K562 (cell line): ENCODE measurements at regions not wholly inside any gene's neighbourhood (a gene's known extent, or its start where the extent isn't known, plus 50 kb on each side); places are given as distances from the start of the nearest gene placed in this dataset.

ENCODE experiments used
- ATAC-seq: fragments of 200-7000 bp; cut with Tn5 transposase; 3 replicates; pipeline ENCODE4 v1.9.1; 2020; ENCODE audit warnings: moderate library complexity
- BruUV-seq: library from RNA; stranded (reverse); fragments of 400-500 nt; replicated peaks from 2 replicates; lab custom pipeline; 2021; lab: Mats Ljungman, UMichigan
- CTCF ChIA-PET: fragments of 300-600 bp; formaldehyde crosslinking; extraction: SDS; loops from one replicate; lab custom pipeline; 2021; ENCODE audit warnings: low intra/inter-chr PET ratio; lab: Yijun Ruan, JAX
- POLR2A ChIA-PET: fragments of 300-600, 350-650 bp; sonication (Branson Sonifier 250); formaldehyde crosslinking; extraction: SDS; loops from one replicate; lab custom pipeline; 2021; ENCODE audit warnings: antibody characterized with exemption, inconsistent platforms; lab: Yijun Ruan, JAX
- DNase-seq, 4 experiments: peaks; one replicate each; pipeline versions ENCODE4 v3.0.0 to v3.0.0-alpha.2; 2011 to 2018; ENCODE audit warnings: low spot score in 3 of 4, mixed read lengths in 3 of 4; ENCODE audit errors: extremely low read depth in 1 of 4
- FAIRE-seq: peaks from 2 replicates; lab custom pipeline; 2011; peaks lifted over from hg19 to GRCh38; lab: Jason Lieb, UNC
- H2AFZ ChIP-seq: 2 replicates; pipeline ENCODE4 v1.6.0; 2011; ENCODE audit warnings: low read depth, low read length, control low read depth, inconsistent platforms
- H3K27ac ChIP-seq: fragments of 200-600 bp; 3 replicates; pipeline ENCODE4 v1.8.0; 2011; ENCODE audit warnings: low read depth, mild to moderate bottlenecking, control low read depth, inconsistent platforms, low read length, moderate library complexity, mixed read lengths; ENCODE audit errors: extremely low read depth
- H3K27me3 ChIP-seq, 2 experiments: fragments of 300-600 bp in 1 of 2; 2 replicates in 1 of 2; 3 replicates in 1 of 2; pipeline versions ENCODE4 v1.6.0 to v1.8.0; 2011; ENCODE audit warnings: inconsistent platforms in 2 of 2, low read length in 2 of 2, mild to moderate bottlenecking in 1 of 2, mixed read lengths in 1 of 2, moderate library complexity in 1 of 2; ENCODE audit not compliant: control insufficient read depth in 2 of 2, insufficient read depth in 2 of 2
- H3K36me3 ChIP-seq: fragments of 300-600 bp; 3 replicates; pipeline ENCODE4 v1.8.0; 2011; ENCODE audit warnings: mild to moderate bottlenecking, low read length, inconsistent platforms; ENCODE audit not compliant: control insufficient read depth, insufficient read depth
- H3K4me1 ChIP-seq, 2 experiments: fragments of 200-600 bp in 1 of 2; replicated peaks in 1 of 2; 2 replicates in 1 of 2; 3 replicates in 1 of 2; pipeline versions ENCODE4 v1.5.1 to v1.8.0; 2011; ENCODE audit warnings: inconsistent platforms in 2 of 2, low read length in 2 of 2, mild to moderate bottlenecking in 1 of 2, mixed read lengths in 1 of 2, moderate library complexity in 1 of 2; ENCODE audit not compliant: control insufficient read depth in 2 of 2, insufficient read depth in 2 of 2
- H3K4me2 ChIP-seq: 2 replicates; pipeline ENCODE4 v1.6.1; 2011; ENCODE audit warnings: low read length, control low read depth, inconsistent platforms, mixed read lengths; ENCODE audit not compliant: insufficient read depth
- H3K4me3 ChIP-seq: fragments of 200-600 bp; sonication (generic), shearing (Covaris generic); 2 replicates; pipeline ENCODE4 v1.5.1; 2016; ENCODE audit warnings: control low read depth, inconsistent platforms
- H3K79me2 ChIP-seq: fragments of 200-600 bp; 3 replicates; pipeline ENCODE4 v1.8.0; 2011; ENCODE audit warnings: low read length, inconsistent platforms; ENCODE audit not compliant: control insufficient read depth, insufficient read depth
- H3K9ac ChIP-seq, 2 experiments: 2 replicates each; pipeline versions ENCODE4 v1.6.0 to v1.6.1; 2011; ENCODE audit warnings: low read depth in 2 of 2, low read length in 2 of 2, control low read depth in 1 of 2, inconsistent platforms in 1 of 2, mild to moderate bottlenecking in 1 of 2, mixed read lengths in 1 of 2; ENCODE audit not compliant: insufficient read depth in 1 of 2
- H3K9me1 ChIP-seq: one replicate; pipeline ENCODE4 v1.6.0; 2011; ENCODE audit warnings: inconsistent platforms, mild to moderate bottlenecking, low read length, moderate library complexity; ENCODE audit not compliant: control insufficient read depth, insufficient read depth
- H3K9me3 ChIP-seq: replicated peaks from 2 replicates; pipeline ENCODE4 v1.5.1; 2011; ENCODE audit warnings: low read depth, low read length, inconsistent platforms; ENCODE audit not compliant: control insufficient read depth, insufficient read depth
- H4K20me1 ChIP-seq: replicated peaks from 2 replicates; pipeline ENCODE4 v1.6.1; 2011; ENCODE audit warnings: low read length, inconsistent platforms, mixed read lengths; ENCODE audit not compliant: control insufficient read depth, insufficient read depth
- CEBPG ChIP-seq, 3 experiments: fragments of 200-800 bp in 1 of 3; sonication (Bioruptor generic) in 1 of 3; sonication (generic) in 1 of 3; formaldehyde crosslinking in 1 of 3; IDR thresholded peaks in 2 of 3; conservative IDR thresholded peaks in 1 of 3; 2 replicates each; pipeline versions ENCODE4 v1.6.1 to v1.8.0; 2016 to 2022; ENCODE audit warnings: missing compliant biosample characterization in 2 of 3, missing genetic modification characterization in 2 of 3, mild to moderate bottlenecking in 1 of 3, missing genetic modification reagents in 1 of 3
- WGBS: fragments of 100-300 bp; shearing (Covaris generic); methylation state at CpG from one replicate; pipeline ENCODE4 v1.1.6; 2016; ENCODE audit warnings: low coverage, mixed read lengths; ENCODE audit not compliant: insufficient coverage; ENCODE audit errors: missing lambda C conversion rate; 5-methylcytosine and 5-hydroxymethylcytosine counted together
- in situ Hi-C: fragments of 300-500 bp; cut with MboI; formaldehyde crosslinking; loops from 4 replicates; pipeline ENCODE4 v1.15.0; 2018; ENCODE audit warnings: inconsistent platforms, mixed read lengths
- intact Hi-C: fragments of 100-400 bp; cut with micrococcal nuclease; formaldehyde crosslinking; loops from 2 replicates; pipeline ENCODE4 v1.14.2; 2022
- TF ChIP-seq, protein P1 (sequence below): fragments of 450-650 bp; IDR thresholded peaks from 2 replicates; pipeline ENCODE4 v1.6.1; 2016; ENCODE audit warnings: mild to moderate bottlenecking, moderate library complexity
- TF ChIP-seq, protein P2 (sequence below): fragments of 250-450 bp; sonication (Bioruptor Pico); IDR thresholded peaks from 2 replicates; pipeline ENCODE4 v1.4.0; 2020

DNA sequence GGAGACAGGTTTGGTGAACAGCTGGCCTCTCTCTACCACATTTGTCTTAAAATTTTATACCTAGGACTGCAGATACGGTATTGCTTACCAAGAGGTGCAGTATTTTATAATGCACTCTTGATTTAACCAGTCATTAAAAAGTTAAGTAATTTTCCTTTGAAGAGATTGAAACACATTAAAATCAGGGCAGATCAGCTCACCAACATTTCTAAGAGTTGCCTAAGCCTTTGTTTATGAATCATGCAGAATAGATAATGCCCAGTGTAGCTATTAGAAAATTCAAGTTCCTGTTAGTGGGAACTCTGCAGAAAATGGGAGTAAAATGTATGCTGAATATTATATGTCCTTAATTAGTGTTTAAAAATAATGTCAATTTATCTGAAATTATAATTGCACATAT lies 140.2 kb upstream of the PRPS1L1 start:
- intact Hi-C loops (no loop called here), in situ Hi-C loops (no loop called here)
- Histone ChIP-seq H3K9ac (no peak overlapping the region), H3K4me1 (no peaks in the 10 kb centered on the region), H3K36me3 (no peaks in the 10 kb centered on the region), H3K9me3 (no peaks in the 10 kb centered on the region), H3K4me2 (no peak overlapping the region), H3K27ac (no peak overlapping the region), H3K4me3 (no peak overlapping the region), H3K27me3 (no peaks in the 10 kb centered on the region), H4K20me1 (no peaks in the 10 kb centered on the region), H3K79me2 (no peaks in the 10 kb centered on the region), H3K9me1 (no peaks in the 10 kb centered on the region), H2AFZ (peak overlapping the region; percentile 57)
- ChIA-PET POLR2A (interaction anchor here (1.3 to 2.4 kb wide), 2 partner anchors 8 to 9 kb away, joined by 3 to 8 read pairs; no protein-coding TSS in a partner anchor), CTCF (no interaction called here)
- 73% methylated on average over 1 of the region's 1 CpG for WGBS
- no TSS peak for BruUV-seq
- DNase-seq = no peak
- ATAC-seq = no peak
- TF ChIP-seq, protein P1, sequence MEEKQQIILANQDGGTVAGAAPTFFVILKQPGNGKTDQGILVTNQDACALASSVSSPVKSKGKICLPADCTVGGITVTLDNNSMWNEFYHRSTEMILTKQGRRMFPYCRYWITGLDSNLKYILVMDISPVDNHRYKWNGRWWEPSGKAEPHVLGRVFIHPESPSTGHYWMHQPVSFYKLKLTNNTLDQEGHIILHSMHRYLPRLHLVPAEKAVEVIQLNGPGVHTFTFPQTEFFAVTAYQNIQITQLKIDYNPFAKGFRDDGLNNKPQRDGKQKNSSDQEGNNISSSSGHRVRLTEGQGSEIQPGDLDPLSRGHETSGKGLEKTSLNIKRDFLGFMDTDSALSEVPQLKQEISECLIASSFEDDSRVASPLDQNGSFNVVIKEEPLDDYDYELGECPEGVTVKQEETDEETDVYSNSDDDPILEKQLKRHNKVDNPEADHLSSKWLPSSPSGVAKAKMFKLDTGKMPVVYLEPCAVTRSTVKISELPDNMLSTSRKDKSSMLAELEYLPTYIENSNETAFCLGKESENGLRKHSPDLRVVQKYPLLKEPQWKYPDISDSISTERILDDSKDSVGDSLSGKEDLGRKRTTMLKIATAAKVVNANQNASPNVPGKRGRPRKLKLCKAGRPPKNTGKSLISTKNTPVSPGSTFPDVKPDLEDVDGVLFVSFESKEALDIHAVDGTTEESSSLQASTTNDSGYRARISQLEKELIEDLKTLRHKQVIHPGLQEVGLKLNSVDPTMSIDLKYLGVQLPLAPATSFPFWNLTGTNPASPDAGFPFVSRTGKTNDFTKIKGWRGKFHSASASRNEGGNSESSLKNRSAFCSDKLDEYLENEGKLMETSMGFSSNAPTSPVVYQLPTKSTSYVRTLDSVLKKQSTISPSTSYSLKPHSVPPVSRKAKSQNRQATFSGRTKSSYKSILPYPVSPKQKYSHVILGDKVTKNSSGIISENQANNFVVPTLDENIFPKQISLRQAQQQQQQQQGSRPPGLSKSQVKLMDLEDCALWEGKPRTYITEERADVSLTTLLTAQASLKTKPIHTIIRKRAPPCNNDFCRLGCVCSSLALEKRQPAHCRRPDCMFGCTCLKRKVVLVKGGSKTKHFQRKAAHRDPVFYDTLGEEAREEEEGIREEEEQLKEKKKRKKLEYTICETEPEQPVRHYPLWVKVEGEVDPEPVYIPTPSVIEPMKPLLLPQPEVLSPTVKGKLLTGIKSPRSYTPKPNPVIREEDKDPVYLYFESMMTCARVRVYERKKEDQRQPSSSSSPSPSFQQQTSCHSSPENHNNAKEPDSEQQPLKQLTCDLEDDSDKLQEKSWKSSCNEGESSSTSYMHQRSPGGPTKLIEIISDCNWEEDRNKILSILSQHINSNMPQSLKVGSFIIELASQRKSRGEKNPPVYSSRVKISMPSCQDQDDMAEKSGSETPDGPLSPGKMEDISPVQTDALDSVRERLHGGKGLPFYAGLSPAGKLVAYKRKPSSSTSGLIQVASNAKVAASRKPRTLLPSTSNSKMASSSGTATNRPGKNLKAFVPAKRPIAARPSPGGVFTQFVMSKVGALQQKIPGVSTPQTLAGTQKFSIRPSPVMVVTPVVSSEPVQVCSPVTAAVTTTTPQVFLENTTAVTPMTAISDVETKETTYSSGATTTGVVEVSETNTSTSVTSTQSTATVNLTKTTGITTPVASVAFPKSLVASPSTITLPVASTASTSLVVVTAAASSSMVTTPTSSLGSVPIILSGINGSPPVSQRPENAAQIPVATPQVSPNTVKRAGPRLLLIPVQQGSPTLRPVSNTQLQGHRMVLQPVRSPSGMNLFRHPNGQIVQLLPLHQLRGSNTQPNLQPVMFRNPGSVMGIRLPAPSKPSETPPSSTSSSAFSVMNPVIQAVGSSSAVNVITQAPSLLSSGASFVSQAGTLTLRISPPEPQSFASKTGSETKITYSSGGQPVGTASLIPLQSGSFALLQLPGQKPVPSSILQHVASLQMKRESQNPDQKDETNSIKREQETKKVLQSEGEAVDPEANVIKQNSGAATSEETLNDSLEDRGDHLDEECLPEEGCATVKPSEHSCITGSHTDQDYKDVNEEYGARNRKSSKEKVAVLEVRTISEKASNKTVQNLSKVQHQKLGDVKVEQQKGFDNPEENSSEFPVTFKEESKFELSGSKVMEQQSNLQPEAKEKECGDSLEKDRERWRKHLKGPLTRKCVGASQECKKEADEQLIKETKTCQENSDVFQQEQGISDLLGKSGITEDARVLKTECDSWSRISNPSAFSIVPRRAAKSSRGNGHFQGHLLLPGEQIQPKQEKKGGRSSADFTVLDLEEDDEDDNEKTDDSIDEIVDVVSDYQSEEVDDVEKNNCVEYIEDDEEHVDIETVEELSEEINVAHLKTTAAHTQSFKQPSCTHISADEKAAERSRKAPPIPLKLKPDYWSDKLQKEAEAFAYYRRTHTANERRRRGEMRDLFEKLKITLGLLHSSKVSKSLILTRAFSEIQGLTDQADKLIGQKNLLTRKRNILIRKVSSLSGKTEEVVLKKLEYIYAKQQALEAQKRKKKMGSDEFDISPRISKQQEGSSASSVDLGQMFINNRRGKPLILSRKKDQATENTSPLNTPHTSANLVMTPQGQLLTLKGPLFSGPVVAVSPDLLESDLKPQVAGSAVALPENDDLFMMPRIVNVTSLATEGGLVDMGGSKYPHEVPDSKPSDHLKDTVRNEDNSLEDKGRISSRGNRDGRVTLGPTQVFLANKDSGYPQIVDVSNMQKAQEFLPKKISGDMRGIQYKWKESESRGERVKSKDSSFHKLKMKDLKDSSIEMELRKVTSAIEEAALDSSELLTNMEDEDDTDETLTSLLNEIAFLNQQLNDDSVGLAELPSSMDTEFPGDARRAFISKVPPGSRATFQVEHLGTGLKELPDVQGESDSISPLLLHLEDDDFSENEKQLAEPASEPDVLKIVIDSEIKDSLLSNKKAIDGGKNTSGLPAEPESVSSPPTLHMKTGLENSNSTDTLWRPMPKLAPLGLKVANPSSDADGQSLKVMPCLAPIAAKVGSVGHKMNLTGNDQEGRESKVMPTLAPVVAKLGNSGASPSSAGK = no peak
- TF ChIP-seq, protein P2, sequence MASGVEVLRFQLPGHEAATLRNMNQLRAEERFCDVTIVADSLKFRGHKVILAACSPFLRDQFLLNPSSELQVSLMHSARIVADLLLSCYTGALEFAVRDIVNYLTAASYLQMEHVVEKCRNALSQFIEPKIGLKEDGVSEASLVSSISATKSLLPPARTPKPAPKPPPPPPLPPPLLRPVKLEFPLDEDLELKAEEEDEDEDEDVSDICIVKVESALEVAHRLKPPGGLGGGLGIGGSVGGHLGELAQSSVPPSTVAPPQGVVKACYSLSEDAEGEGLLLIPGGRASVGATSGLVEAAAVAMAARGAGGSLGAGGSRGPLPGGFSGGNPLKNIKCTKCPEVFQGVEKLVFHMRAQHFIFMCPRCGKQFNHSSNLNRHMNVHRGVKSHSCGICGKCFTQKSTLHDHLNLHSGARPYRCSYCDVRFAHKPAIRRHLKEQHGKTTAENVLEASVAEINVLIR (CRISPR knock-in tag) = no peak
- no peak for TF ChIP-seq CEBPG (CRISPR knock-in tag; IDR thresholded peaks at IDR 0.05)
- peak in 1 of 2 experiments; percentile 64; a peak in 2 of 4 replicates for TF ChIP-seq CEBPG (tag; conservative IDR thresholded peaks at IDR 0.05 in 1 of 2, IDR thresholded peaks at IDR 0.05 in 1 of 2)
- no peak for FAIRE-seq
